Progenitor cell of endocrine pancreas (in vitro differentiated cells): ENCODE measurements at regions not wholly inside any gene's neighbourhood (a gene's known extent, or its start where the extent isn't known, plus 50 kb on each side); places are given as distances from the start of the nearest gene placed in this dataset.

Experiments
- DNase-seq: peaks from one replicate; pipeline ENCODE4 v3.0.0; 2021; ENCODE audit warnings: low spot score; ENCODE audit not compliant: unreplicated experiment
- H3K27ac Mint-ChIP-seq: 2 replicates; pipeline ENCODE4 v1.8.0; 2021; ENCODE audit warnings: mild to moderate bottlenecking, moderate library complexity, mixed read lengths
- H3K27me3 Mint-ChIP-seq: 2 replicates; pipeline ENCODE4 v1.8.0; 2021; ENCODE audit warnings: mixed read lengths
- H3K36me3 Mint-ChIP-seq: 2 replicates; pipeline ENCODE4 v1.8.0; 2022; ENCODE audit warnings: mixed read lengths; ENCODE audit not compliant: insufficient read depth
- H3K4me1 Mint-ChIP-seq: 2 replicates; pipeline ENCODE4 v1.8.0; 2021; ENCODE audit warnings: low read depth, mixed read lengths
- H3K4me3 Mint-ChIP-seq: 2 replicates; pipeline ENCODE4 v1.8.0; 2021; ENCODE audit warnings: low read depth, mild to moderate bottlenecking, moderate library complexity, mixed read lengths
- H3K9me3 Mint-ChIP-seq: 2 replicates; pipeline ENCODE4 v1.8.0; 2021; ENCODE audit warnings: low read depth, mixed read lengths
- CTCF ChIP-seq: fragments of 200-600 bp; sonication (generic); IDR thresholded peaks from one replicate; pipeline ENCODE4 v1.5.0; 2021; ENCODE audit warnings: antibody characterized with exemption, mild to moderate bottlenecking; ENCODE audit not compliant: unreplicated experiment

- H3K36me3 Mint-ChIP-seq: peaks cover 4% of the 10 kb centered on the region
- peaks cover 4% of the 10 kb centered on the region for H3K9me3 Mint-ChIP-seq
- DNase-seq: no peak
- no peaks in the 10 kb centered on the region for H3K27me3 Mint-ChIP-seq
- TF ChIP-seq CTCF: no peak
- peaks cover 3% of the 10 kb centered on the region for H3K4me1 Mint-ChIP-seq
- no peak overlapping the region for H3K4me3 Mint-ChIP-seq
- H3K27ac Mint-ChIP-seq: peak overlapping the region; percentile 74
Measured at GRCh38 chr4:121238461-121238860, 74.3 kb upstream of the TNIP3 start.

- Mint-ChIP-seq H3K27me3 (no peaks in the 10 kb centered on the region), H3K27ac (no peak overlapping the region), H3K4me3 (no peak overlapping the region), H3K36me3 (peaks cover 4% of the 10 kb centered on the region), H3K9me3 (peaks cover 4% of the 10 kb centered on the region), H3K4me1 (peaks cover 3% of the 10 kb centered on the region)
- TF ChIP-seq CTCF: no peak
- no peak for DNase-seq
Measured at GRCh38 chr4:121237069-121237399, 72.9 kb upstream of the TNIP3 start.

GRCh38 chr4:121236353-121237068 lies 72.4 kb upstream of the TNIP3 start:
- no peak for TF ChIP-seq CTCF
- Mint-ChIP-seq H3K36me3 (peaks cover 4% of the 10 kb centered on the region), H3K4me3 (no peak overlapping the region), H3K9me3 (peaks cover 4% of the 10 kb centered on the region), H3K4me1 (peaks cover 3% of the 10 kb centered on the region), H3K27me3 (no peaks in the 10 kb centered on the region), H3K27ac (no peak overlapping the region)
- DNase-seq: no peak

- peaks cover 4% of the 10 kb centered on the region for H3K9me3 Mint-ChIP-seq
- no peaks in the 10 kb centered on the region for H3K27me3 Mint-ChIP-seq
- H3K27ac Mint-ChIP-seq: no peak overlapping the region
- no peak for DNase-seq
- peaks cover under 1% of the 10 kb centered on the region for H3K4me1 Mint-ChIP-seq
- no peak overlapping the region for H3K4me3 Mint-ChIP-seq
- H3K36me3 Mint-ChIP-seq: peaks cover 4% of the 10 kb centered on the region
- TF ChIP-seq CTCF: no peak
Measured at GRCh38 chr4:121233982-121234381, 69.9 kb upstream of the TNIP3 start.

- H3K27me3 Mint-ChIP-seq: no peaks in the 10 kb centered on the region
Measured at GRCh38 chr4:121229993-121230392, 65.9 kb upstream of the TNIP3 start.

More at GRCh38 chr4:121229993-121230392, 65.9 kb upstream of the TNIP3 start:
- Mint-ChIP-seq H3K27ac (no peak overlapping the region), H3K4me1 (peaks cover 18% of the 10 kb centered on the region), H3K36me3 (no peaks in the 10 kb centered on the region), H3K4me3 (no peak overlapping the region), H3K9me3 (no peaks in the 10 kb centered on the region)
- no peak for TF ChIP-seq CTCF
- no peak for DNase-seq
